Esophagus squamous epithelium (tissue), 5 donors: ENCODE measurements at regions not wholly inside any gene's neighbourhood (a gene's known extent, or its start where the extent isn't known, plus 50 kb on each side); places are given as distances from the start of the nearest gene placed in this dataset.
"Not testable (repeated sequence)": the region's sequence is repeated elsewhere in the genome, so short reads cannot be mapped to it uniquely, and the experiment has no call there.

Experiments used
- DNase-seq: peaks from one replicate; lab custom pipeline; 2025; lab: John Stamatoyannopoulos, UW
- H3K27ac ChIP-seq, 4 donors: fragments of 200-600 bp; sonication (generic); one replicate each; pipeline ENCODE4 v1.5.1; 2016 to 2019; ENCODE audit warnings: mild to moderate bottlenecking in 1 of 4
- H3K27me3 ChIP-seq, 4 donors: fragments of 200-600 bp; sonication (generic); 1 replicate in 3 of 4; 2 replicates in 1 of 4; pipeline versions ENCODE4 v1.5.1 to v1.6.0; 2017 to 2021; ENCODE audit warnings: antibody characterized with exemption in 1 of 4
- H3K36me3 ChIP-seq, 3 donors: fragments of 200-600 bp; sonication (generic); one replicate each; pipeline ENCODE4 v1.5.1; 2016 to 2019
- H3K4me1 ChIP-seq, 3 donors: fragments of 200-600 bp; sonication (generic); one replicate each; pipeline ENCODE4 v1.5.1; 2017 to 2019
- H3K4me3 ChIP-seq, 4 donors: fragments of 200-600 bp; sonication (generic); 1 replicate in 3 of 4; 2 replicates in 1 of 4; pipeline ENCODE4 v1.5.1; 2016 to 2019; ENCODE audit warnings: mild to moderate bottlenecking in 2 of 4, moderate library complexity in 1 of 4
- H3K9me3 ChIP-seq, 3 donors: fragments of 200-600 bp; sonication (generic); one replicate each; pipeline ENCODE4 v1.5.1; 2016 to 2019
- CTCF ChIP-seq, 6 experiments: fragments of 450-650 bp in 4 of 6; fragments of 200-600 bp in 2 of 6; sonication (generic) in 2 of 6; IDR thresholded peaks; one replicate each; pipeline ENCODE4 v1.5.1; 2016 to 2019; ENCODE audit warnings: antibody characterized with exemption in 6 of 6, mild to moderate bottlenecking in 4 of 6, moderate library complexity in 4 of 6
- POLR2A ChIP-seq, 4 donors: fragments of 450-650 bp; IDR thresholded peaks; one replicate each; pipeline ENCODE4 v1.6.1; 2017; ENCODE audit warnings: antibody characterized with exemption in 4 of 4, mild to moderate bottlenecking in 4 of 4, moderate library complexity in 3 of 4
- WGBS, 2 donors: methylation state at CpG; one replicate each; pipeline ENCODE4 v1.1.5; 2018; 5-methylcytosine and 5-hydroxymethylcytosine counted together
- intact Hi-C: fragments of 100-400 bp; cut with DNase I; formaldehyde crosslinking; loops from one replicate; pipeline ENCODE4 v1.15.0; 2022
- donor health status: DM: yes; HTN: yes; CAD: no.

- no peak for TF ChIP-seq CTCF (IDR thresholded peaks at IDR 0.05)
- no peak for TF ChIP-seq POLR2A (IDR thresholded peaks at IDR 0.05)
- Histone ChIP-seq H3K9me3 (no peaks in the 10 kb centered on the region), H3K4me3 (no peak overlapping the region), H3K36me3 (no peaks in the 10 kb centered on the region), H3K27ac (no peak overlapping the region), H3K27me3 (no peaks in the 10 kb centered on the region), H3K4me1 (no peaks in the 10 kb centered on the region)
- 60% methylated on average over 1 of the region's 1 CpG; no CpG with 5 or more reads in 1 of the 2 donors for WGBS, 2 donors
- intact Hi-C loops, result no loop called here
- DNase-seq, result no peak
These were observed 674.2 kb upstream of the MANEA start for GRCh38 chr6:94902974-94903628.

- H3K27ac ChIP-seq, result no peak overlapping the region
- DNase-seq, result no peak
- H3K4me3 ChIP-seq, result no peak overlapping the region
- H3K36me3 ChIP-seq, result no peaks in the 10 kb centered on the region
- TF ChIP-seq POLR2A (IDR thresholded peaks at IDR 0.05) (no peak), CTCF (IDR thresholded peaks at IDR 0.05) (no peak)
- WGBS, 2 donors, result 30 to 51% methylated on average over 2 of the region's 2 CpGs
- no peaks in the 10 kb centered on the region for H3K9me3 ChIP-seq
- no peaks in the 10 kb centered on the region for H3K4me1 ChIP-seq
- H3K27me3 ChIP-seq, result no peaks in the 10 kb centered on the region
- intact Hi-C loops, result no loop called here
These were observed 678.1 kb upstream of the MANEA start for GRCh38 chr6:94899191-94899590.

- intact Hi-C loops, result no loop called here
- Histone ChIP-seq H3K36me3 (no peaks in the 10 kb centered on the region), H3K27me3 (no peaks in the 10 kb centered on the region), H3K27ac (no peak overlapping the region), H3K4me1 (no peaks in the 10 kb centered on the region), H3K9me3 (no peaks in the 10 kb centered on the region), H3K4me3 (no peak overlapping the region)
- WGBS, 2 donors, result 30 to 33% methylated on average over 3 of the region's 3 CpGs
- no peak for DNase-seq
- TF ChIP-seq CTCF (IDR thresholded peaks at IDR 0.05), result no peak
- no peak for TF ChIP-seq POLR2A (IDR thresholded peaks at IDR 0.05)
These were observed 683.0 kb upstream of the MANEA start for GRCh38 chr6:94894300-94894699.

GRCh38 chr6:94893327-94893726, 684.0 kb upstream of the MANEA start:
- Histone ChIP-seq H3K36me3 (no peaks in the 10 kb centered on the region), H3K27me3 (no peaks in the 10 kb centered on the region), H3K4me1 (no peaks in the 10 kb centered on the region), H3K9me3 (no peaks in the 10 kb centered on the region), H3K27ac (no peak overlapping the region), H3K4me3 (no peak overlapping the region)
- intact Hi-C loops, result no loop called here
- no peak for DNase-seq
- 65 to 68% methylated on average over 2 of the region's 2 CpGs for WGBS, 2 donors
- TF ChIP-seq CTCF (IDR thresholded peaks at IDR 0.05) (no peak), POLR2A (IDR thresholded peaks at IDR 0.05) (no peak)

GRCh38 chr6:94873819-94874218, 703.5 kb upstream of the MANEA start:
- intact Hi-C loops, H3K9me3 ChIP-seq, H3K27ac ChIP-seq, DNase-seq, H3K27me3 ChIP-seq, H3K4me3 ChIP-seq, H3K36me3 ChIP-seq, H3K4me1 ChIP-seq: not testable (repeated sequence)
- 69 to 83% methylated on average over 1 to 5 of the region's 5 CpGs for WGBS, 2 donors

- no peaks in the 10 kb centered on the region for H3K9me3 ChIP-seq
- H3K4me1 ChIP-seq, result no peaks in the 10 kb centered on the region
- intact Hi-C loops, result no loop called here
- H3K4me3 ChIP-seq, result no peak overlapping the region
- TF ChIP-seq CTCF (IDR thresholded peaks at IDR 0.05) (no peak), POLR2A (IDR thresholded peaks at IDR 0.05) (no peak)
- DNase-seq, result no peak
- H3K36me3 ChIP-seq, result no peaks in the 10 kb centered on the region
- no peaks in the 10 kb centered on the region for H3K27me3 ChIP-seq
- H3K27ac ChIP-seq, result no peak overlapping the region
- 32 to 37% methylated on average over 1 of the region's 1 CpG for WGBS, 2 donors
These were observed 715.2 kb upstream of the MANEA start for GRCh38 chr6:94862112-94862511.
